GM23338 (cell line): ENCODE measurements at regions not wholly inside any gene's neighbourhood (a gene's known extent, or its start where the extent isn't known, plus 50 kb on each side); places are given as distances from the start of the nearest gene placed in this dataset.

ENCODE experiments used
- ATAC-seq: fragments of 200-7000 bp; cut with Tn5 transposase; 3 replicates; pipeline ENCODE4 v1.9.1; 2020
- DNase-seq: peaks from one replicate; pipeline ENCODE4 v3.0.0-alpha.2; 2015; ENCODE audit warnings: low spot score
- H2AFZ ChIP-seq: fragments of 200-600 bp; sonication (generic); 2 replicates; pipeline ENCODE4 v1.8.0; 2016; ENCODE audit warnings: antibody characterized with exemption, mild to moderate bottlenecking, moderate library complexity
- H3F3A ChIP-seq: fragments of 200-600 bp; sonication (generic); replicated peaks from 2 replicates; pipeline ENCODE4 v1.8.0; 2017; ENCODE audit warnings: antibody characterized with exemption, mixed run types, low read depth
- H3K27ac ChIP-seq: fragments of 200-600 bp; sonication (generic); 2 replicates; pipeline ENCODE4 v1.6.1; 2016; ENCODE audit warnings: low read depth
- H3K27me3 ChIP-seq: fragments of 200-600 bp; sonication (generic); 2 replicates; pipeline ENCODE4 v1.8.0; 2016; ENCODE audit warnings: mild to moderate bottlenecking, mixed run types, moderate library complexity; ENCODE audit not compliant: insufficient read depth
- H3K36me3 ChIP-seq: fragments of 200-600 bp; sonication (generic); 2 replicates; pipeline ENCODE4 v1.8.0; 2016; ENCODE audit warnings: mild to moderate bottlenecking; ENCODE audit not compliant: insufficient read depth
- H3K4me1 ChIP-seq: fragments of 200-600 bp; sonication (generic); 2 replicates; pipeline ENCODE4 v1.8.0; 2016; ENCODE audit warnings: mild to moderate bottlenecking, moderate library complexity; ENCODE audit not compliant: insufficient read depth
- H3K4me2 ChIP-seq: fragments of 200-600 bp; sonication (generic); 2 replicates; pipeline ENCODE4 v1.7.1; 2017; ENCODE audit warnings: mixed run types
- H3K4me3 ChIP-seq: fragments of 200-600 bp; sonication (generic); 2 replicates; pipeline ENCODE4 v1.6.1; 2016; ENCODE audit warnings: mixed run types
- H3K79me2 ChIP-seq: fragments of 200-600 bp; sonication (generic); replicated peaks from 2 replicates; pipeline ENCODE4 v1.8.0; 2017; ENCODE audit warnings: mild to moderate bottlenecking; ENCODE audit not compliant: insufficient read depth
- H3K9me2 ChIP-seq: fragments of 200-600 bp; sonication (generic); 2 replicates; pipeline ENCODE4 v1.8.0; 2017; ENCODE audit not compliant: insufficient read depth
- H4K20me1 ChIP-seq: fragments of 200-600 bp; sonication (generic); replicated peaks from 2 replicates; pipeline ENCODE4 v1.8.0; 2017; ENCODE audit warnings: mild to moderate bottlenecking; ENCODE audit not compliant: insufficient read depth
- H3K27ac Mint-ChIP-seq: 2 replicates; pipeline ENCODE4 v1.8.0; 2020; ENCODE audit warnings: inconsistent platforms, mild to moderate bottlenecking, moderate library complexity, mixed read lengths
- H3K27me3 Mint-ChIP-seq: 3 replicates; pipeline ENCODE4 v1.8.0; 2022; ENCODE audit warnings: low read depth, mild to moderate bottlenecking, moderate library complexity, mixed read lengths, inconsistent platforms; ENCODE audit not compliant: insufficient read depth, poor library complexity
- H3K36me3 Mint-ChIP-seq: 3 replicates; pipeline ENCODE4 v1.8.0; 2021; ENCODE audit warnings: low read depth, mild to moderate bottlenecking, inconsistent platforms, moderate library complexity, mixed read lengths
- H3K4me1 Mint-ChIP-seq: 3 replicates; pipeline ENCODE4 v1.8.0; 2020; ENCODE audit warnings: mild to moderate bottlenecking, inconsistent platforms, mixed read lengths
- H3K4me3 Mint-ChIP-seq: 3 replicates; pipeline ENCODE4 v1.8.0; 2021; ENCODE audit warnings: moderate library complexity, mild to moderate bottlenecking, inconsistent platforms, mixed read lengths
- H3K9me3 Mint-ChIP-seq: 3 replicates; pipeline ENCODE4 v1.8.0; 2020; ENCODE audit warnings: moderate library complexity, mild to moderate bottlenecking, inconsistent platforms, mixed read lengths
- EZH2 ChIP-seq: fragments of 200-600 bp; sonication (generic); IDR thresholded peaks from one replicate; pipeline ENCODE4 v1.8.0; 2017; ENCODE audit warnings: antibody characterized with exemption, mild to moderate bottlenecking, low read depth; ENCODE audit not compliant: unreplicated experiment
- EZH2phosphoT487 ChIP-seq: fragments of 200-600 bp; sonication (generic); IDR thresholded peaks from one replicate; pipeline ENCODE4 v1.8.1; 2018; ENCODE audit warnings: antibody characterized with exemption; ENCODE audit not compliant: unreplicated experiment
- JUNB ChIP-seq: IDR thresholded peaks from one replicate; pipeline ENCODE4 v1.6.1; 2016; ENCODE audit warnings: antibody characterized with exemption; ENCODE audit not compliant: unreplicated experiment
- NANOG ChIP-seq: IDR thresholded peaks from 2 replicates; pipeline ENCODE4 v1.6.1; 2016; ENCODE audit warnings: antibody characterized with exemption, borderline replicate concordance
- POLR2AphosphoS5 ChIP-seq: IDR thresholded peaks from 2 replicates; pipeline ENCODE4 v1.6.1; 2016; ENCODE audit warnings: antibody characterized with exemption, low read depth
- STAT1 ChIP-seq: IDR thresholded peaks from one replicate; pipeline ENCODE4 v1.6.1; 2016; ENCODE audit warnings: antibody characterized with exemption; ENCODE audit not compliant: unreplicated experiment
- ZNF331 ChIP-seq: fragments of 250-450 bp; sonication (Bioruptor Pico); IDR thresholded peaks from 2 replicates; pipeline ENCODE4 v1.5.0; 2020; ENCODE audit warnings: low read depth, mild to moderate bottlenecking, moderate library complexity
- TF ChIP-seq, protein P1 (sequence below): IDR thresholded peaks from one replicate; pipeline ENCODE4 v1.6.1; 2018; ENCODE audit warnings: antibody characterized with exemption; ENCODE audit not compliant: unreplicated experiment

GRCh38 chr4:188329521-188329920 is 190.3 kb downstream of the TRIML1 start:
- Histone ChIP-seq H3K79me2 (no peaks in the 10 kb centered on the region), H3K36me3 (no peaks in the 10 kb centered on the region), H3F3A (no peaks in the 10 kb centered on the region), H3K4me1 (no peaks in the 10 kb centered on the region), H2AFZ (peak overlapping the region; percentile 3; the same call in 1 of the 2 replicates), H3K4me3 (no peak overlapping the region), H3K9me2 (no peaks in the 10 kb centered on the region), H3K4me2 (no peak overlapping the region), H4K20me1 (no peaks in the 10 kb centered on the region), H3K27ac (no peak overlapping the region), H3K27me3 (no peaks in the 10 kb centered on the region)
- Mint-ChIP-seq H3K36me3 (no peaks in the 10 kb centered on the region; the same call in 2 of the 3 replicates), H3K9me3 (no peaks in the 10 kb centered on the region; the same call in 2 of the 3 replicates), H3K27me3 (no peaks in the 10 kb centered on the region), H3K4me1 (no peaks in the 10 kb centered on the region), H3K27ac (no peak overlapping the region), H3K4me3 (no peak overlapping the region)
- ATAC-seq = no peak
- no peak for DNase-seq
- TF ChIP-seq NANOG = no peak
- TF ChIP-seq EZH2phosphoT487 = no peak
- no peak for TF ChIP-seq JUNB
- TF ChIP-seq POLR2AphosphoS5 = no peak

DNA sequence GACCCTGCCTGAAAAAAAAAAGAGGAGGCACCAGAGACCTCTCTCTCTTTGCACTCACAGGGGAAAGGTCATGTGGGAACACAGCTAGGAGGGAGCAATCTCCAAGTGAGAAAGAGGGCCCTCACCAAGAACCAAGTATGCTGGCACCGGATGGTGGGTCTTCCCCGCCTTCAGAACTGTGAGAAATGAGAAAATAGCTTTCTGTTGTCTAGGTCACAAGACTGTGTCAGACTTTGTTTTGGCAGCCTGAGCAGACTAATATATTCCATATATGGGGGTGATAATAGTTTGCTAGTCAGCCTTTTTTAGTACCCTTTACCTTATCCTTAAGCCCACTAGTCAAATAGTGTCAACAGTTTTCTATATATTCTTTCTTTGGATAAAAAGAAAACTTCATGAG is 193.0 kb downstream of the TRIML1 start:
- H3F3A ChIP-seq = no peaks in the 10 kb centered on the region
- no peaks in the 10 kb centered on the region for H3K27me3 Mint-ChIP-seq
- ATAC-seq (no peak), DNase-seq (no peak)
- no peaks in the 10 kb centered on the region for H3K4me1 ChIP-seq
- TF ChIP-seq, protein P1, sequence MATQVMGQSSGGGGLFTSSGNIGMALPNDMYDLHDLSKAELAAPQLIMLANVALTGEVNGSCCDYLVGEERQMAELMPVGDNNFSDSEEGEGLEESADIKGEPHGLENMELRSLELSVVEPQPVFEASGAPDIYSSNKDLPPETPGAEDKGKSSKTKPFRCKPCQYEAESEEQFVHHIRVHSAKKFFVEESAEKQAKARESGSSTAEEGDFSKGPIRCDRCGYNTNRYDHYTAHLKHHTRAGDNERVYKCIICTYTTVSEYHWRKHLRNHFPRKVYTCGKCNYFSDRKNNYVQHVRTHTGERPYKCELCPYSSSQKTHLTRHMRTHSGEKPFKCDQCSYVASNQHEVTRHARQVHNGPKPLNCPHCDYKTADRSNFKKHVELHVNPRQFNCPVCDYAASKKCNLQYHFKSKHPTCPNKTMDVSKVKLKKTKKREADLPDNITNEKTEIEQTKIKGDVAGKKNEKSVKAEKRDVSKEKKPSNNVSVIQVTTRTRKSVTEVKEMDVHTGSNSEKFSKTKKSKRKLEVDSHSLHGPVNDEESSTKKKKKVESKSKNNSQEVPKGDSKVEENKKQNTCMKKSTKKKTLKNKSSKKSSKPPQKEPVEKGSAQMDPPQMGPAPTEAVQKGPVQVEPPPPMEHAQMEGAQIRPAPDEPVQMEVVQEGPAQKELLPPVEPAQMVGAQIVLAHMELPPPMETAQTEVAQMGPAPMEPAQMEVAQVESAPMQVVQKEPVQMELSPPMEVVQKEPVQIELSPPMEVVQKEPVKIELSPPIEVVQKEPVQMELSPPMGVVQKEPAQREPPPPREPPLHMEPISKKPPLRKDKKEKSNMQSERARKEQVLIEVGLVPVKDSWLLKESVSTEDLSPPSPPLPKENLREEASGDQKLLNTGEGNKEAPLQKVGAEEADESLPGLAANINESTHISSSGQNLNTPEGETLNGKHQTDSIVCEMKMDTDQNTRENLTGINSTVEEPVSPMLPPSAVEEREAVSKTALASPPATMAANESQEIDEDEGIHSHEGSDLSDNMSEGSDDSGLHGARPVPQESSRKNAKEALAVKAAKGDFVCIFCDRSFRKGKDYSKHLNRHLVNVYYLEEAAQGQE = no peak
- TF ChIP-seq ZNF331 (CRISPR knock-in tag) (no peak), STAT1 (no peak)
- H3K4me3 ChIP-seq = no peak overlapping the region
- no peaks in the 10 kb centered on the region; the same call in 2 of the 3 replicates for H3K4me1 Mint-ChIP-seq
- H3K4me2 ChIP-seq = no peak overlapping the region
- no peak overlapping the region for H3K27ac Mint-ChIP-seq
- no peaks in the 10 kb centered on the region for H3K79me2 ChIP-seq
- no peak overlapping the region for H3K27ac ChIP-seq
- H3K9me2 ChIP-seq = no peaks in the 10 kb centered on the region
- no peak overlapping the region for H3K4me3 Mint-ChIP-seq
- H3K36me3 ChIP-seq = no peaks in the 10 kb centered on the region
- H3K27me3 ChIP-seq = no peaks in the 10 kb centered on the region
- no peak overlapping the region for H2AFZ ChIP-seq
- 0 out of 3 replicates have a peak, but pooled peaks cover 3% of the 10 kb centered on the region for H3K36me3 Mint-ChIP-seq
- no peaks in the 10 kb centered on the region for H4K20me1 ChIP-seq
- peaks cover 5% of the 10 kb centered on the region for H3K9me3 Mint-ChIP-seq

DNA sequence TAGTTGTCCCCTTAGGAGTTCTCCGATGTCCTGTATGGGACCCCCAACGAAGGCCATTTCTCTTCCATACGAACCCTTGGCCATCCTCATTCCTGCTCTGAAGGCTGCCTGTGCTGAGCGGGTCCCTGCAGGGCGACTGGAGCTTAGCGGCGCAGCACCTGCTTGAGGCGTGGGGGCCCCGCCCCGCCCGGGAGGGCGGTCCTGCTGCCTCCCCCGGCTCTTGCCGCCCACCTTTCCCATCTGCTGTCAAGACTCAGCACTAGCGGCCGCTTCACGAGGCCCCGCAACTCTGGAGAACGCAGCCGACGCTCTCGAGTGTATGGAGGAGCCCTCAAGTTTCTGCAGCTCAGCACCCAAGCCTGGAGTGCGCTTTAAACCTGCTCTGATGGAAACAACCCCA is 197.7 kb downstream of the TRIML1 start:
- Histone ChIP-seq H3K79me2 (no peaks in the 10 kb centered on the region), H3K4me3 (no peak overlapping the region), H3K27ac (no peak overlapping the region), H3K36me3 (no peaks in the 10 kb centered on the region), H3F3A (no peaks in the 10 kb centered on the region), H3K9me2 (no peaks in the 10 kb centered on the region), H3K27me3 (no peaks in the 10 kb centered on the region), H3K4me1 (no peaks in the 10 kb centered on the region), H4K20me1 (no peaks in the 10 kb centered on the region), H2AFZ (0 out of 2 replicates have a peak overlapping the region, but pooled peaks have one; percentile 23), H3K4me2 (no peak overlapping the region)
- Mint-ChIP-seq H3K36me3 (peaks cover 6% of the 10 kb centered on the region; the same call in 1 of the 3 replicates), H3K9me3 (peaks cover 8% of the 10 kb centered on the region), H3K27ac (no peak overlapping the region), H3K4me1 (no peaks in the 10 kb centered on the region; the same call in 2 of the 3 replicates), H3K4me3 (no peak overlapping the region), H3K27me3 (no peaks in the 10 kb centered on the region)
- DNase-seq (no peak), ATAC-seq (no peak)
- TF ChIP-seq EZH2 = no peak
- TF ChIP-seq, protein P1 = no peak
